ENCODE measurements at regions not wholly inside any gene's neighbourhood (a gene's known extent, or its start where the extent isn't known, plus 50 kb on each side); places are given as distances from the start of the nearest gene placed in this dataset.

DNA sequence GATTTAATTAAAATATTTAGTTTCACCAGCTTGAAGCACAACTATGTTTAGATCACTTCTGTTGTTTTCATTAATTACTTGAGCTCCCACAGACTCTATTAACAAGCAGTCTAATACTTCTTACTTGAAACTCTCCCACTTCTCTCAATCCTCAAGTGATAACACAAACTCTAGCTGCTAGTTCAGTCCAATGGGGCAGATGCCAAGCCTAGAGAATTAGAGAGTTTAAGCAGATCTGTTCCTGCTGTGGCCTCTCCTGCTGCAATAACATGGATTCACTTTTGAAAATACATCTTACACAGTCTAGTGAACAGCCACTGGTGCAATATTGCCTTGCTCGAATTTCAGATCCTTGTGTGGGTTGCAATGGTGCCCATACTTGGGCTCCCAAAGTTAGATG, 566.4 kb upstream of the SGO1 start:
- ChIA-PET RAD21 (ENCODE audit: unreplicated experiment) (no interaction called here), POLR2A (no interaction called here), CTCF (no interaction called here), SMC1A (ENCODE audit: uncharacterized antibody, unreplicated experiment) (no interaction called here)
- no TSS peak for BruUV-seq (replicated peaks)
- DNase-seq (ENCODE audit: low read depth, low spot score) (no peak), ATAC-seq (no peak), FAIRE-seq (no peak)
- no peak overlapping the region for H2AFZ ChIP-seq (ENCODE audit: control insufficient read depth, low read depth, low read length)
- H3K4me1 ChIP-seq (ENCODE audit: control insufficient read depth, insufficient read depth, low read length) = no peaks in the 10 kb centered on the region
- in situ Hi-C loops (cut with MboI) (no loop called here), intact Hi-C loops (cut with micrococcal nuclease; ENCODE audit: unreplicated experiment) (no loop called here)
- no peaks in the 10 kb centered on the region for H3K79me2 ChIP-seq (ENCODE audit: control insufficient read depth, insufficient read depth, low read length)
- 0% methylated on average over 1 of the region's 1 CpG for WGBS (ENCODE audit: insufficient coverage, insufficient replicate concordance, low lambda C conversion rate, missing lambda C conversion rate)
- no peaks in the 10 kb centered on the region for H3K9me3 ChIP-seq (replicated peaks; ENCODE audit: control insufficient read depth, insufficient read depth, low read length)
- TF ChIP-seq, protein P1, sequence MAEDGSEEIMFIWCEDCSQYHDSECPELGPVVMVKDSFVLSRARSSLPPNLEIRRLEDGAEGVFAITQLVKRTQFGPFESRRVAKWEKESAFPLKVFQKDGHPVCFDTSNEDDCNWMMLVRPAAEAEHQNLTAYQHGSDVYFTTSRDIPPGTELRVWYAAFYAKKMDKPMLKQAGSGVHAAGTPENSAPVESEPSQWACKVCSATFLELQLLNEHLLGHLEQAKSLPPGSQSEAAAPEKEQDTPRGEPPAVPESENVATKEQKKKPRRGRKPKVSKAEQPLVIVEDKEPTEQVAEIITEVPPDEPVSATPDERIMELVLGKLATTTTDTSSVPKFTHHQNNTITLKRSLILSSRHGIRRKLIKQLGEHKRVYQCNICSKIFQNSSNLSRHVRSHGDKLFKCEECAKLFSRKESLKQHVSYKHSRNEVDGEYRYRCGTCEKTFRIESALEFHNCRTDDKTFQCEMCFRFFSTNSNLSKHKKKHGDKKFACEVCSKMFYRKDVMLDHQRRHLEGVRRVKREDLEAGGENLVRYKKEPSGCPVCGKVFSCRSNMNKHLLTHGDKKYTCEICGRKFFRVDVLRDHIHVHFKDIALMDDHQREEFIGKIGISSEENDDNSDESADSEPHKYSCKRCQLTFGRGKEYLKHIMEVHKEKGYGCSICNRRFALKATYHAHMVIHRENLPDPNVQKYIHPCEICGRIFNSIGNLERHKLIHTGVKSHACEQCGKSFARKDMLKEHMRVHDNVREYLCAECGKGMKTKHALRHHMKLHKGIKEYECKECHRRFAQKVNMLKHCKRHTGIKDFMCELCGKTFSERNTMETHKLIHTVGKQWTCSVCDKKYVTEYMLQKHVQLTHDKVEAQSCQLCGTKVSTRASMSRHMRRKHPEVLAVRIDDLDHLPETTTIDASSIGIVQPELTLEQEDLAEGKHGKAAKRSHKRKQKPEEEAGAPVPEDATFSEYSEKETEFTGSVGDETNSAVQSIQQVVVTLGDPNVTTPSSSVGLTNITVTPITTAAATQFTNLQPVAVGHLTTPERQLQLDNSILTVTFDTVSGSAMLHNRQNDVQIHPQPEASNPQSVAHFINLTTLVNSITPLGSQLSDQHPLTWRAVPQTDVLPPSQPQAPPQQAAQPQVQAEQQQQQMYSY (CRISPR knock-in tag; IDR thresholded peaks at IDR 0.05) = no peak
- no peak for TF ChIP-seq MEF2A (IDR thresholded peaks at IDR 0.05; ENCODE audit: insufficient read depth, low read depth, low read length)
- TF ChIP-seq, protein P2, sequence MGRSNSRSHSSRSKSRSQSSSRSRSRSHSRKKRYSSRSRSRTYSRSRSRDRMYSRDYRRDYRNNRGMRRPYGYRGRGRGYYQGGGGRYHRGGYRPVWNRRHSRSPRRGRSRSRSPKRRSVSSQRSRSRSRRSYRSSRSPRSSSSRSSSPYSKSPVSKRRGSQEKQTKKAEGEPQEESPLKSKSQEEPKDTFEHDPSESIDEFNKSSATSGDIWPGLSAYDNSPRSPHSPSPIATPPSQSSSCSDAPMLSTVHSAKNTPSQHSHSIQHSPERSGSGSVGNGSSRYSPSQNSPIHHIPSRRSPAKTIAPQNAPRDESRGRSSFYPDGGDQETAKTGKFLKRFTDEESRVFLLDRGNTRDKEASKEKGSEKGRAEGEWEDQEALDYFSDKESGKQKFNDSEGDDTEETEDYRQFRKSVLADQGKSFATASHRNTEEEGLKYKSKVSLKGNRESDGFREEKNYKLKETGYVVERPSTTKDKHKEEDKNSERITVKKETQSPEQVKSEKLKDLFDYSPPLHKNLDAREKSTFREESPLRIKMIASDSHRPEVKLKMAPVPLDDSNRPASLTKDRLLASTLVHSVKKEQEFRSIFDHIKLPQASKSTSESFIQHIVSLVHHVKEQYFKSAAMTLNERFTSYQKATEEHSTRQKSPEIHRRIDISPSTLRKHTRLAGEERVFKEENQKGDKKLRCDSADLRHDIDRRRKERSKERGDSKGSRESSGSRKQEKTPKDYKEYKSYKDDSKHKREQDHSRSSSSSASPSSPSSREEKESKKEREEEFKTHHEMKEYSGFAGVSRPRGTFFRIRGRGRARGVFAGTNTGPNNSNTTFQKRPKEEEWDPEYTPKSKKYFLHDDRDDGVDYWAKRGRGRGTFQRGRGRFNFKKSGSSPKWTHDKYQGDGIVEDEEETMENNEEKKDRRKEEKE (IDR thresholded peaks at IDR 0.05) = no peak
- TF ChIP-seq ATF7 (IDR thresholded peaks at IDR 0.05; ENCODE audit: low read depth) = no peak
- no peak for TF ChIP-seq RB1 (IDR thresholded peaks at IDR 0.05; ENCODE audit: borderline replicate concordance)
- no peaks in the 10 kb centered on the region for H3K27me3 ChIP-seq (replicated peaks in 1 of 2; ENCODE audit: control insufficient read depth in 2 of 2, insufficient read depth in 2 of 2, low read length in 1 of 2)
- no peaks in the 10 kb centered on the region for H3K36me3 ChIP-seq (ENCODE audit: control insufficient read depth in 2 of 2, insufficient read depth in 2 of 2, low read length in 1 of 2)
- no peak overlapping the region for H3K9ac ChIP-seq (ENCODE audit: control insufficient read depth, insufficient read depth, low read length)
- H3K4me2 ChIP-seq (ENCODE audit: control insufficient read depth, insufficient read depth) = no peak overlapping the region
- H3K27ac ChIP-seq (ENCODE audit: control insufficient read depth, insufficient read depth) = no peak overlapping the region
- no peaks in the 10 kb centered on the region for H4K20me1 ChIP-seq (ENCODE audit: control insufficient read depth, insufficient read depth)
- no peak overlapping the region for H3K4me3 ChIP-seq
